SU-DHL-6 (cell line): ENCODE measurements at regions not wholly inside any gene's neighbourhood (a gene's known extent, or its start where the extent isn't known, plus 50 kb on each side); places are given as distances from the start of the nearest gene placed in this dataset.

Experiments used
- H2AFZ ChIP-seq: fragments of 200-600 bp; sonication (generic); 2 replicates; pipeline ENCODE4 v1.6.1; 2014; ENCODE audit warnings: low read depth, mild to moderate bottlenecking, moderate library complexity, mixed read lengths, antibody characterized with exemption, low read length; ENCODE audit not compliant: severe bottlenecking
- H3F3A ChIP-seq: fragments of 200-600 bp; shearing (Covaris generic); 2 replicates; pipeline ENCODE4 v1.6.0; 2016; ENCODE audit warnings: antibody characterized with exemption, mild to moderate bottlenecking; ENCODE audit not compliant: insufficient read depth
- H3K27ac ChIP-seq: fragments of 200-600 bp; sonication (generic); 2 replicates; pipeline ENCODE4 v1.5.1; 2016; ENCODE audit warnings: low read depth, mild to moderate bottlenecking, low read length, moderate library complexity, mixed read lengths
- H3K27me3 ChIP-seq: fragments of 200-600 bp; sonication (generic), shearing (Covaris generic); 2 replicates; pipeline ENCODE4 v1.6.0; 2014; ENCODE audit warnings: mild to moderate bottlenecking, low read length
- H3K36me3 ChIP-seq: fragments of 200-600 bp; sonication (generic); 2 replicates; pipeline ENCODE4 v1.6.1; 2014; ENCODE audit warnings: mild to moderate bottlenecking, low read length, mixed read lengths
- H3K4me2 ChIP-seq: fragments of 300-600, 200-600 bp; shearing (Covaris generic), sonication (generic); 2 replicates; pipeline ENCODE4 v1.6.0; 2014; ENCODE audit warnings: low read length, low read depth, mild to moderate bottlenecking; ENCODE audit not compliant: poor library complexity, severe bottlenecking
- H3K4me3 ChIP-seq: fragments of 200-600 bp; sonication (generic); 2 replicates; pipeline ENCODE4 v1.5.1; 2014; ENCODE audit warnings: antibody characterized with exemption, low read length, mild to moderate bottlenecking, mixed read lengths; ENCODE audit not compliant: insufficient read depth, poor library complexity, severe bottlenecking
- H3K79me2 ChIP-seq: fragments of 200-600 bp; sonication (generic); 2 replicates; pipeline ENCODE4 v1.6.1; 2014; ENCODE audit warnings: mild to moderate bottlenecking, low read length, moderate library complexity; ENCODE audit not compliant: insufficient read depth
- H3K9ac ChIP-seq: fragments of 200-600 bp; sonication (generic); 2 replicates; pipeline ENCODE4 v1.7.0; 2014; ENCODE audit warnings: mild to moderate bottlenecking, low read length
- H3K9me2 ChIP-seq: fragments of 200-600 bp; sonication (generic); replicated peaks from 2 replicates; pipeline ENCODE4 v1.6.1; 2014; ENCODE audit warnings: low read length; ENCODE audit not compliant: insufficient read depth
- H3K9me3 ChIP-seq: fragments of 200-600 bp; sonication (generic); 2 replicates; pipeline ENCODE4 v1.6.1; 2014; ENCODE audit warnings: low read length, mixed read lengths; ENCODE audit not compliant: insufficient read depth
- H4K20me1 ChIP-seq: fragments of 200-600 bp; sonication (generic); 2 replicates; pipeline ENCODE4 v1.6.1; 2014; ENCODE audit warnings: low read depth, mild to moderate bottlenecking, antibody characterized with exemption, low read length, moderate library complexity, mixed read lengths
- EZH2phosphoT487 ChIP-seq: fragments of 200-600 bp; sonication (generic), shearing (Covaris generic); conservative IDR thresholded peaks from 2 replicates; pipeline ENCODE4 v1.6.1; 2018; ENCODE audit warnings: mild to moderate bottlenecking, antibody characterized with exemption, low read length, moderate library complexity, mixed read lengths
- TF ChIP-seq, protein P1 (sequence below): fragments of 200-600 bp; sonication (generic); IDR thresholded peaks from one replicate; pipeline ENCODE4 v1.5.1; 2017; ENCODE audit warnings: antibody characterized with exemption, mild to moderate bottlenecking, low read length, moderate library complexity; ENCODE audit not compliant: insufficient read depth, poor library complexity, severe bottlenecking

GRCh38 chr2:12577091-12577490 is 139.6 kb upstream of the TRIB2 start:
- Histone ChIP-seq H3K9me3 (no peaks in the 10 kb centered on the region), H3K27ac (no peak overlapping the region), H4K20me1 (no peaks in the 10 kb centered on the region), H3F3A (no peaks in the 10 kb centered on the region), H3K36me3 (no peaks in the 10 kb centered on the region), H3K9me2 (no peaks in the 10 kb centered on the region), H3K4me3 (no peak overlapping the region), H3K79me2 (no peaks in the 10 kb centered on the region), H2AFZ (no peak overlapping the region), H3K27me3 (no peaks in the 10 kb centered on the region), H3K4me2 (no peak overlapping the region), H3K9ac (no peak overlapping the region)
- TF ChIP-seq, protein P1, sequence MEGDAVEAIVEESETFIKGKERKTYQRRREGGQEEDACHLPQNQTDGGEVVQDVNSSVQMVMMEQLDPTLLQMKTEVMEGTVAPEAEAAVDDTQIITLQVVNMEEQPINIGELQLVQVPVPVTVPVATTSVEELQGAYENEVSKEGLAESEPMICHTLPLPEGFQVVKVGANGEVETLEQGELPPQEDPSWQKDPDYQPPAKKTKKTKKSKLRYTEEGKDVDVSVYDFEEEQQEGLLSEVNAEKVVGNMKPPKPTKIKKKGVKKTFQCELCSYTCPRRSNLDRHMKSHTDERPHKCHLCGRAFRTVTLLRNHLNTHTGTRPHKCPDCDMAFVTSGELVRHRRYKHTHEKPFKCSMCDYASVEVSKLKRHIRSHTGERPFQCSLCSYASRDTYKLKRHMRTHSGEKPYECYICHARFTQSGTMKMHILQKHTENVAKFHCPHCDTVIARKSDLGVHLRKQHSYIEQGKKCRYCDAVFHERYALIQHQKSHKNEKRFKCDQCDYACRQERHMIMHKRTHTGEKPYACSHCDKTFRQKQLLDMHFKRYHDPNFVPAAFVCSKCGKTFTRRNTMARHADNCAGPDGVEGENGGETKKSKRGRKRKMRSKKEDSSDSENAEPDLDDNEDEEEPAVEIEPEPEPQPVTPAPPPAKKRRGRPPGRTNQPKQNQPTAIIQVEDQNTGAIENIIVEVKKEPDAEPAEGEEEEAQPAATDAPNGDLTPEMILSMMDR: no peak
- TF ChIP-seq EZH2phosphoT487: no peak

DNA sequence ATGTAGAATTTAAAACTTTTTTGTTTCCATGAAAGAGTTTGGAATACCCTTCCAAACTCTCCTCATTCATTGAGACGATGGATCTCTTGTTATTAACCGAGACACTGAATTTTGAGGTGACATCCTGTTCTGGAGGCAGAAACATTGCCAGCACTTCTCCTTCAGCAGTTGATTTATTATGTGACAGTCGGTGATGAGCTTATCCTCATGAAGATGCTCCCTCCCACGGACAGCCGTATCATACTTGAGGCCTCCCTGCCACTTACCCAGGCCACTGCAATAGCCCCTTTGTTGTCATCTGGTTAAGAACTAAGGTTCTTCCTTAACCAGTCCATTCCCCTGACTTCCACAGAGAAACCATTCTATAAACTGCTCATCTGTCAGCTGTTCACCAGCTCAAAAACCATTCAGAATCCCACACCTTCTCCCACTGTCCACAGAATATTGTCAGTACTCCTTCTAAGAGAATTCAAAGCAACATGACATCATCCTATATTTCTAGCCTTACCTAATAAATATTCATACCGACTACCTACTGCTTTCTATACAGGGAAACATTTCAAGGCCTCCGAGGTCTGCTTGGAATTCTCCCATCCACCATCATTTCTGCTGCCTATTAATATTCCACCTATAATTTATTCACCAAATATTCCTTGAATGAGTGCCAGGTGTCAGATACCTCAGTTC is 139.0 kb upstream of the TRIB2 start:
- no peaks in the 10 kb centered on the region for H3F3A ChIP-seq
- H3K4me2 ChIP-seq: no peak overlapping the region
- TF ChIP-seq, protein P1: no peak
- TF ChIP-seq EZH2phosphoT487: no peak
- H3K36me3 ChIP-seq: no peaks in the 10 kb centered on the region
- H2AFZ ChIP-seq: no peak overlapping the region
- no peaks in the 10 kb centered on the region for H3K9me3 ChIP-seq
- H3K4me3 ChIP-seq: no peak overlapping the region
- no peaks in the 10 kb centered on the region for H3K9me2 ChIP-seq
- no peaks in the 10 kb centered on the region for H4K20me1 ChIP-seq
- H3K27ac ChIP-seq: no peak overlapping the region
- H3K9ac ChIP-seq: no peak overlapping the region
- no peaks in the 10 kb centered on the region for H3K79me2 ChIP-seq
- H3K27me3 ChIP-seq: no peaks in the 10 kb centered on the region

- no peak overlapping the region for H3K4me3 ChIP-seq
- H3K9ac ChIP-seq: no peak overlapping the region
- H3K9me2 ChIP-seq: no peaks in the 10 kb centered on the region
- H3K79me2 ChIP-seq: no peaks in the 10 kb centered on the region
- no peaks in the 10 kb centered on the region for H3F3A ChIP-seq
- H3K36me3 ChIP-seq: no peaks in the 10 kb centered on the region
- no peaks in the 10 kb centered on the region for H4K20me1 ChIP-seq
- no peaks in the 10 kb centered on the region for H3K9me3 ChIP-seq
- no peak overlapping the region for H3K4me2 ChIP-seq
- H2AFZ ChIP-seq: no peak overlapping the region
- no peak overlapping the region for H3K27ac ChIP-seq
- no peak for TF ChIP-seq EZH2phosphoT487
- TF ChIP-seq, protein P1: no peak
- no peaks in the 10 kb centered on the region for H3K27me3 ChIP-seq
Observed at GRCh38 chr2:12579018-12579417, 137.7 kb upstream of the TRIB2 start.
